HepG2 (cell line): ENCODE measurements at regions not wholly inside any gene's neighbourhood (a gene's known extent, or its start where the extent isn't known, plus 50 kb on each side); places are given as distances from the start of the nearest gene placed in this dataset.

Source experiments
- ATAC-seq: fragments of 200-7000 bp; cut with Tn5 transposase; 3 replicates; pipeline ENCODE4 v1.9.1; 2020; ENCODE audit warnings: mild to moderate bottlenecking, moderate library complexity
- BruUV-seq: library from RNA; stranded (reverse); fragments of 400-500 nt; replicated peaks from 2 replicates; lab custom pipeline; 2021; lab: Mats Ljungman, UMichigan
- CTCF ChIA-PET: fragments of 300-600 bp; formaldehyde crosslinking; extraction: SDS; loops from one replicate; lab custom pipeline; 2021; ENCODE audit warnings: low total read pairs, inconsistent platforms, low intra/inter-chr PET ratio; lab: Yijun Ruan, JAX
- POLR2A ChIA-PET: fragments of 350-600 bp; sonication (Branson Sonifier 250); formaldehyde crosslinking; loops from one replicate; lab custom pipeline; 2020; ENCODE audit warnings: antibody characterized with exemption, inconsistent platforms; lab: Yijun Ruan, JAX
- DNase-seq: peaks from one replicate; pipeline ENCODE4 v3.0.0-alpha.2; 2015; ENCODE audit warnings: low spot score
- FAIRE-seq: peaks from 3 replicates; lab custom pipeline; 2011; peaks lifted over from hg19 to GRCh38; lab: Jason Lieb, UNC
- H2AFZ ChIP-seq: one replicate; pipeline ENCODE4 v1.6.1; 2011; ENCODE audit warnings: low read length, inconsistent platforms
- H3K27ac ChIP-seq: fragments of 300-600 bp; 3 replicates; pipeline ENCODE4 v1.8.0; 2011; ENCODE audit warnings: mixed run types, mild to moderate bottlenecking, mixed read lengths, low read length, inconsistent platforms; ENCODE audit not compliant: insufficient read depth; ENCODE audit errors: extremely low read length
- H3K27me3 ChIP-seq, 2 experiments: fragments of 200-600 bp in 1 of 2; 2 replicates in 1 of 2; 3 replicates in 1 of 2; pipeline versions ENCODE4 v1.6.0 to v1.8.0; 2011; ENCODE audit warnings: low read length in 2 of 2, mild to moderate bottlenecking in 2 of 2, moderate library complexity in 2 of 2, inconsistent platforms in 1 of 2; ENCODE audit not compliant: insufficient read depth in 2 of 2, control insufficient read depth in 1 of 2
- H3K36me3 ChIP-seq, 2 experiments: fragments of 200-600 bp in 1 of 2; replicated peaks in 1 of 2; 2 replicates in 1 of 2; 3 replicates in 1 of 2; pipeline versions ENCODE4 v1.5.1 to v1.8.0; 2011; ENCODE audit warnings: low read length in 2 of 2, inconsistent platforms in 1 of 2; ENCODE audit not compliant: insufficient read depth in 2 of 2, control insufficient read depth in 1 of 2
- H3K4me1 ChIP-seq: 2 replicates; pipeline ENCODE4 v1.5.1; 2012; ENCODE audit warnings: low read length, inconsistent platforms; ENCODE audit not compliant: insufficient read depth
- H3K4me2 ChIP-seq: 2 replicates; pipeline ENCODE4 v1.6.0; 2011; ENCODE audit warnings: low read depth, low read length, inconsistent platforms
- H3K4me3 ChIP-seq, 3 experiments: fragments of 200-600 bp in 1 of 3; sonication (generic), shearing (Covaris generic) in 1 of 3; replicated peaks in 1 of 3; 2 replicates each; pipeline ENCODE4 v1.5.1; 2011 to 2016; ENCODE audit warnings: low read length in 3 of 3, inconsistent platforms in 2 of 3, low read depth in 2 of 3, mild to moderate bottlenecking in 2 of 3, control low read depth in 1 of 3, mixed read lengths in 1 of 3; ENCODE audit not compliant: insufficient read depth in 1 of 3
- H3K79me2 ChIP-seq: one replicate; pipeline ENCODE4 v1.6.1; 2011; ENCODE audit warnings: low read length, inconsistent platforms; ENCODE audit not compliant: insufficient read depth
- H3K9ac ChIP-seq: 2 replicates; pipeline ENCODE4 v1.6.0; 2011; ENCODE audit warnings: mild to moderate bottlenecking, low read depth, low read length, inconsistent platforms; ENCODE audit not compliant: insufficient read depth
- H3K9me3 ChIP-seq: 2 replicates; pipeline ENCODE4 v1.5.1; 2012; ENCODE audit warnings: mild to moderate bottlenecking, low read length
- H4K20me1 ChIP-seq: 2 replicates; pipeline ENCODE4 v1.6.0; 2011; ENCODE audit warnings: inconsistent platforms, mild to moderate bottlenecking, low read length, moderate library complexity; ENCODE audit not compliant: insufficient read depth
- ARNT2 ChIP-seq: sonication (generic); formaldehyde crosslinking; IDR thresholded peaks from 2 replicates; pipeline ENCODE4 v1.8.0; 2022; ENCODE audit warnings: mild to moderate bottlenecking, low read depth, missing genetic modification reagents, moderate library complexity
- ATAD3A ChIP-seq: sonication (generic); formaldehyde crosslinking; IDR thresholded peaks from 2 replicates; pipeline ENCODE4 v1.4.0; 2020; ENCODE audit warnings: missing genetic modification reagents
- CREB1 ChIP-seq, 2 experiments: fragments of 450-650 bp in 1 of 2; IDR thresholded peaks; 2 replicates each; pipeline ENCODE4 v1.6.1; 2016 to 2017; ENCODE audit warnings: control low read depth in 1 of 2, mild to moderate bottlenecking in 1 of 2, missing compliant biosample characterization in 1 of 2, missing genetic modification characterization in 1 of 2
- ETV6 ChIP-seq: sonication (generic); formaldehyde crosslinking; conservative IDR thresholded peaks from 2 replicates; pipeline ENCODE4 v1.4.0; 2020; ENCODE audit warnings: missing genetic modification reagents
- JDP2 ChIP-seq: sonication (generic); formaldehyde crosslinking; IDR thresholded peaks from 2 replicates; pipeline ENCODE4 v1.8.1; 2022; ENCODE audit warnings: missing genetic modification reagents, borderline replicate concordance
- MIER2 ChIP-seq: IDR thresholded peaks from 2 replicates; pipeline ENCODE4 v1.6.1; 2016; ENCODE audit warnings: missing biosample characterization, missing genetic modification reagents
- NFIC ChIP-seq: IDR thresholded peaks from 2 replicates; pipeline ENCODE4 v1.6.1; 2012; ENCODE audit warnings: mild to moderate bottlenecking, low read length, inconsistent platforms
- POLR2AphosphoS2 ChIP-seq: IDR thresholded peaks from 2 replicates; pipeline ENCODE4 v1.6.1; 2011; ENCODE audit warnings: low read depth, low read length, improper control_type of control experiment
- REPIN1 ChIP-seq: sonication (generic); formaldehyde crosslinking; IDR thresholded peaks from 2 replicates; pipeline ENCODE4 v1.8.0; 2022; ENCODE audit warnings: missing genetic modification reagents, low read depth, mild to moderate bottlenecking, borderline replicate concordance
- ZFP37 ChIP-seq: sonication (generic); formaldehyde crosslinking; IDR thresholded peaks from 2 replicates; pipeline ENCODE4 v1.4.0; 2020; ENCODE audit warnings: missing genetic modification reagents, borderline replicate concordance
- ZNF30 ChIP-seq: sonication (generic); formaldehyde crosslinking; IDR thresholded peaks from 2 replicates; pipeline ENCODE4 v1.5.0; 2020; ENCODE audit warnings: mild to moderate bottlenecking, missing genetic modification reagents
- ZNF335 ChIP-seq: sonication (generic); formaldehyde crosslinking; IDR thresholded peaks from 2 replicates; pipeline ENCODE4 v1.4.0; 2020; ENCODE audit warnings: missing genetic modification reagents
- ZNF788 ChIP-seq: sonication (generic); formaldehyde crosslinking; IDR thresholded peaks from 2 replicates; pipeline ENCODE4 v1.5.0; 2020; ENCODE audit warnings: mild to moderate bottlenecking, missing genetic modification reagents, borderline replicate concordance
- whole genome bisulfite sequencing: methylation state at CpG from one replicate; pipeline ENCODE4 v1.1.6; 2017; ENCODE audit warnings: low lambda C conversion rate; 5-methylcytosine and 5-hydroxymethylcytosine counted together
- in situ Hi-C: cut with HindIII; loops from 2 replicates; pipeline ENCODE4 v1.10.0; 2017; ENCODE audit warnings: low pct_unique_long_range_greater_than_20kb; ENCODE audit not compliant: extremely low pct_ligation_motif_present
- intact Hi-C: fragments of 100-400 bp; cut with micrococcal nuclease; formaldehyde crosslinking; loops from one replicate; pipeline ENCODE4 v1.10.0; 2022; ENCODE audit not compliant: unreplicated experiment
- TF ChIP-seq, protein P1 (sequence below): sonication (generic); formaldehyde crosslinking; IDR thresholded peaks from 2 replicates; pipeline ENCODE4 v1.5.0; 2020; ENCODE audit warnings: missing genetic modification reagents, mild to moderate bottlenecking, borderline replicate concordance

GRCh38 chr17:27391427-27391826 is 64.8 kb upstream of the KSR1 start:
- BruUV-seq: no TSS peak
- H3K9ac ChIP-seq: no peak overlapping the region
- FAIRE-seq: no peak
- intact Hi-C loops (no loop called here), in situ Hi-C loops (no loop called here)
- peaks cover 0 to 8% of the 10 kb centered on the region in 2 experiments; a peak in 1 of 5 replicates for H3K27me3 ChIP-seq
- ChIA-PET CTCF (no interaction called here), POLR2A (no interaction called here)
- ATAC-seq: no peak
- WGBS: 0% methylated on average over 1 of the region's 1 CpG
- TF ChIP-seq, protein P1, sequence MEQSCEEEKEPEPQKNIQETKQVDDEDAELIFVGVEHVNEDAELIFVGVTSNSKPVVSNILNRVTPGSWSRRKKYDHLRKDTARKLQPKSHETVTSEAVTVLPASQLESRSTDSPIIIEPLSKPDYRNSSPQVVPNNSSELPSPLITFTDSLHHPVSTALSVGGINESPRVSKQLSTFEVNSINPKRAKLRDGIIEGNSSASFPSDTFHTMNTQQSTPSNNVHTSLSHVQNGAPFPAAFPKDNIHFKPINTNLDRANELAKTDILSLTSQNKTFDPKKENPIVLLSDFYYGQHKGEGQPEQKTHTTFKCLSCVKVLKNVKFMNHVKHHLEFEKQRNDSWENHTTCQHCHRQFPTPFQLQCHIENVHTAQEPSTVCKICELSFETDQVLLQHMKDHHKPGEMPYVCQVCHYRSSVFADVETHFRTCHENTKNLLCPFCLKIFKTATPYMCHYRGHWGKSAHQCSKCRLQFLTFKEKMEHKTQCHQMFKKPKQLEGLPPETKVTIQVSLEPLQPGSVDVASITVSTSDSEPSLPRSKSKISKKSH (CRISPR knock-in tag): no peak
- TF ChIP-seq REPIN1 (no peak), ETV6 (CRISPR knock-in tag) (no peak), ZNF30 (no peak), MIER2 (no peak), NFIC (no peak), POLR2AphosphoS2 (no peak), CREB1 (IDR thresholded peaks at IDR 0.05) (no peak), CREB1 (CRISPR knock-in tag; IDR thresholded peaks at IDR 0.05) (no peak), ARNT2 (CRISPR knock-in tag) (no peak), JDP2 (CRISPR knock-in tag) (no peak), ATAD3A (CRISPR knock-in tag) (no peak), ZFP37 (CRISPR knock-in tag) (no peak), ZNF335 (CRISPR knock-in tag) (no peak), ZNF788 (no peak)
- H3K4me1 ChIP-seq: no peaks in the 10 kb centered on the region
- H3K4me3 ChIP-seq: no peak overlapping the region
- no peaks in the 10 kb centered on the region for H3K79me2 ChIP-seq
- H3K4me2 ChIP-seq: no peak overlapping the region
- H3K36me3 ChIP-seq: no peaks in the 10 kb centered on the region
- no peak overlapping the region for H3K27ac ChIP-seq
- H2AFZ ChIP-seq: no peak overlapping the region
- no peaks in the 10 kb centered on the region for H3K9me3 ChIP-seq
- no peak for DNase-seq
- no peaks in the 10 kb centered on the region for H4K20me1 ChIP-seq
